ENCODE measurements at regions not wholly inside any gene's neighbourhood (a gene's known extent, or its start where the extent isn't known, plus 50 kb on each side); places are given as distances from the start of the nearest gene placed in this dataset.

DNA sequence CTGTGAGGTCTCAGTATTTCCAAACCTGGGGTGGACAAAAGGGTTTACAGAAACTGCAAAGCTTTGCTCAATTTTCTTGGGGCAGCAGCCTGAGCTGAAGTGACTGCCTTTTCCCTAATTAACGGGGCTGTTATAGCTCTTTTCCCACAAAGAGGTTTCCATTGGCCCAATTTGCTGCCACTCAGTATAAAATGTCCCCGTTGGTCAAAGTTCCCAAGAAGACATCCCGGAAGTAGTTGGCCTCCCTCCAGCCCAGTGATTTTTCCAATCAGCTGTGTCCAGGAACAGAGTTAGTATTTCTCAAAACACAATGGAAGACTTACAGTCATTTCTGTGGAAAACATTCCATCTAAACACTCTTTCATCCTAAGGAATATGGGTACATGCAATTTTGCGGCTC is 643.6 kb downstream of the ACTL7B start:
- DNase-seq, result no peak

DNA sequence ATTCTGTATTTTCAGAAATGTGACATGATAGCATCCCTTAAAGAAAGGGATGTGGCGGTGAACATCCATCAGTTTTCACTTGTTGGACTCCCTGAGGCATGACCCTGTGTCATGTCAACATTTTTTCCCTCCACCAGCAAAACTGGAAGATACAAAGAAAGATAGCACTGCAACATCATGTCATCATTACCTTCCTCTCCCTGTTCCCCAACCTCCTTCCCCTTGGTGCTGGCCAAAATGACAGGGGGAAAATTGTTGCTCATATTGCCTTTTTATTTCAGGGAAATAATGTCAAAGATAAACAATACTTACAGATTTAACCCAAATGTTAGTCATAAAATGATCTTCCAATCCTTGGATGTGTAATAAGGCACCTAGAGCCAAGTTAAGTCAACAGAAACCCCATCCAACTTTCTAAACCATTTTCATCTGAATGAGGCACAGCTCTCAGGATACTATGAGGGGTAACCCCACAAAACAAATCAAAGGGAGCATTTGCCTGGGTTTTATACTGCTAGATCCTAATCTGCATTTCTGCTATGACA is 644.3 kb downstream of the ACTL7B start:
- no peak for DNase-seq

DNA sequence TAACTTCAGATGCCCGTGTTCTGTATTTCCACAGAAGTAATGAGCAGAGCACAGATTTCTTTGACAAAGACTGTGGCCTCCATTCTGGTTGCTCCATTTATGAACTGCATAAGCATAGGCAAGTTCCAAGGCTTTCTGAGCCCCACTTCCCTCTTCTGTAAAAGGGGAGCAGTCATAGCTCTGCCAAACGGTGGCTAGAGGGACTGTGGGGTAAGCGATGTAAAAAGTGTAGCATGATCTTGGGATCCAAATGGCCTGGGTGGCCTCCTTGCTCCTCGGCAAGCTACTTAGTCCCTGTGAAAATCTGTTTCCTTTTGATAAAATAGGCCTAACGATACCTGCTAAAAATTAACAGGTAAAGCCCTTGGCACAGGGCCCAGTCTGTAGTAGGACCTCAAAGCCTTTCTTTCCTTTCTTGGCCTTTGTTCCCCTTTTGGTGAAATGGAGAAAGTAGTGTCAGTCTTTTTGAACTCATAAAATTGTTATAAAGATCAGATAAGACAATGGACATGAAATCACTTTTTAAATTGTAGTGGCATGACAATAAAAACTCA is 646.6 kb downstream of the ACTL7B start:
- DNase-seq, result no peak

DNA sequence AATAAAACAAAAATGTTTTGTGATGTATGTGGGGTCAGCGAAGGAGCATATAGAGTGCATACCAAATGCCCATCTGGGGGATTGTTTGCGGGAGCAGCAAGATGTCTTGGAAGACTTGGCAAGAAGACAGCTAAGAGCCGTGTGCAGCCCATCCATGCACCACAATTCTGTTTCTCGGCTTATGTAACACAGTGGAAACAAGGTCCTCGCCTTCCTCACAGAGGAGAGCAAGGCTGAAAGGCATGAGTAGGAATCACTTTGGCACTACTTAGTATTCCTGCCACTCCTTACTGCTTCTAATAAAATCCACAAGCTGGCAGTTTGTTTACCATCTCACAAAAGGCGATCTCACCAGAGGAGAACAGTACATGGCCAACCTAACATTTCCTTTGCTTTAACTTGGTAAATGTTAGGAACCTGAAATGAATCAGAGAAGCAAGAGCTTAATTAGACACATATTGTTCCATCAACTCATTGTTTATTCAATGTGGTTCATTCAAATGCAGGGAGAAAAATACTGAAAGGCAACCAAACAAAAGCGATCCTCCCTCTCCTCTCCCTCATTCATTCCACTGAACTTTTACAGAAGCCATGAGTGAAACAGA is 648.1 kb downstream of the ACTL7B start:
- no peak for DNase-seq

DNA sequence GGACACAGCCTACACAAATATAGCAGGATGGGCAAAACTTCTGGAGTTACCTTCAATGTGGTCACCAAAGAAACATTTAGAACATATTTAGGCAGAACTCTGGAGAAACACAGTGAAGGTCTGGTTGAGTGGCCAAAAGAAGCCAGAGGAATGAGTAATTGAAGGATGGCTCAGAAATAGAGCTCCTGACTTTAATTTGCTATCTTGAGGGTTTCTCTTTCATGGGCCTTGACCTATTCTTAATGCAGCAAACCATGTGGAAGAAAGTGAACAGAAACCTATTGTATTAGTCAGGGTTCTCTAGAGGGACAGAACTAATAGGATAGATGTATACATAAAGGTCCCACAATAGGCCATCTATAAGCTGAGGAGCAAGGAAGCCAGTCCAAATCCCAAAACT is 650.5 kb downstream of the ACTL7B start:
- no peak for DNase-seq

DNA sequence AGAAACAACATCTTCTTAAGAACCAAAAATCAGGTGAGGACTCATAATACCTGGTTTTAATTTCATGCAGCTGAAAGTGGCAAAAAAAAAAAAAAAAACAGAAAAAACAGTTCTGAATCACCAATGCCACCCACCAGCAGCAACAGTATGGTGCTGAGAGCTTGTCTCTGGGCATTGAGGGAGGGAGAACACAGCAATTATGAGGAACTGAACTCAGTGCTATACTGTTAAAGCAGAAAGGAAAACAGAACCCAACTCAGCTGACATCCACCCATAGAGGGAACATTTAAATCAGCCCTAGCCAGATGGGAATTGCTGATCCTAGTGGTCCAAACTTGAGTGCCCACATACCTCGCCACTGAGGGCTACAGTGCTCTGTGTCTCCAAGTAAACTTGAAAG is 657.9 kb downstream of the ACTL7B start:
- DNase-seq, result no peak

DNA sequence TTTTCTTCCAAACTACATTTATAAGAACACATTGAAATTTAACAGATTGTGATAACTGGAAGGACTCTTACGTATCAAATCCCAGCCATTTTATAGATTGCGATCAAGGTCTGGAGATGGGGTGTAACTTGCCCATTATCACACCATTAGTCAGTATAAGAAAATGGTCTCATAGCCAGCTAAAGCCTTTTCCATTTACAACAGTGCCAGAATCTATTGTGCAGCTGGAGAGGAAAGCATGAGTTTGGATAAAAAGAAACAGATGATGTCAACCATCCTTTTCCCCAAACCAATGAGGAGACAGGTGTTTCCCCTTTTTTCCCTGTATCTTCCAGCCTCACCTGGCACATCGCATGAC is 658.8 kb downstream of the ACTL7B start:
- no peak for DNase-seq

DNA sequence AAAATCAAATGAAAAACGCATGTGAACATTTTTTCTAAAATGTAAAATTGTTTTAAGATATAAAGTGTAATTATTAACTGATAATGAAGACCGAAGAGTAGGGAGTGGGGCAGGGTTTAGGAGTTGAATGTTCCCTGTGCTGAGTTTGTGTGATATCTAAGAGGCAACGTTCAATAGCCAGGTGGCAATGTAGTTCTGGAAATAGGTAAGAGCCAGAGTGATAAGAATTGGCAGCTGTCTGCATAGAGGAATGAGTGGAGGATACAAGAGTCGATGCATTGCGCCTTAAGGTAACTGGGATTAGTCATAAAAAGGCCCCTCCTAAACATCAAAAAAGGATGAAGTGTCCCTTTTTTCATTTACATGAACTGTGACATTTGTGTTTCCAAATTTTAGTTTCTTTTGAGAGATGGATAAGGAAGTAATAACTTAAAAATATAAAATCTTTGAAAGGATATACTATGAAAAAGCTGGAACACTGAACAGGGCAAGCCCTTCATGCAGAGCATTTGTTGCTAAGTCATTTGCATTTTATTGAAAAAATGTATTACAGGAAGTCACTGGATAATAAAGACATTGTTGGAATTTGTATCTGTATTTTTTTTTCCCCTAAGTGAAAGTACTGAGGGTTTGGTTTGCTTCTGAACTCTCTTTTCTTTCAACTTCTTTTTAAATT is 659.3 kb downstream of the ACTL7B start:
- DNase-seq, result no peak

DNA sequence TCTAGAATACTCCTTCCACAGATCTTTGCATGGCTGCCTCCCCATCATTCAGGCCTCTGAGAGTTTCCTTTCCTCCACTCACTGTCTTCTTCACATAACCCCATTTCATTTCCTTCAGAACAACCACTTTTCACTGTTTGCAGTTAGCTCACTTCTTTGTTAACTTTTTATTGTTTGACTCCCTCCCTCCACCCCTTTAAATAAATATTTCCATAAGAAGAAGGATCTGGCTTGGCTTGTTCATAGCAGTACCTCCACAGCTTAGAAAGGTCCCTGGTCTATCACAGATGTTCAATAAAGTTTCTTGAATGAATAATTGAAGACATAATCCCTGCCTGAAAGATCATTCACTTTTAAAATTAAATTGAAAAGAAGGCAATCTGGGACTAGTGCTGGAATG is 661.6 kb downstream of the ACTL7B start:
- DNase-seq, result no peak

DNA sequence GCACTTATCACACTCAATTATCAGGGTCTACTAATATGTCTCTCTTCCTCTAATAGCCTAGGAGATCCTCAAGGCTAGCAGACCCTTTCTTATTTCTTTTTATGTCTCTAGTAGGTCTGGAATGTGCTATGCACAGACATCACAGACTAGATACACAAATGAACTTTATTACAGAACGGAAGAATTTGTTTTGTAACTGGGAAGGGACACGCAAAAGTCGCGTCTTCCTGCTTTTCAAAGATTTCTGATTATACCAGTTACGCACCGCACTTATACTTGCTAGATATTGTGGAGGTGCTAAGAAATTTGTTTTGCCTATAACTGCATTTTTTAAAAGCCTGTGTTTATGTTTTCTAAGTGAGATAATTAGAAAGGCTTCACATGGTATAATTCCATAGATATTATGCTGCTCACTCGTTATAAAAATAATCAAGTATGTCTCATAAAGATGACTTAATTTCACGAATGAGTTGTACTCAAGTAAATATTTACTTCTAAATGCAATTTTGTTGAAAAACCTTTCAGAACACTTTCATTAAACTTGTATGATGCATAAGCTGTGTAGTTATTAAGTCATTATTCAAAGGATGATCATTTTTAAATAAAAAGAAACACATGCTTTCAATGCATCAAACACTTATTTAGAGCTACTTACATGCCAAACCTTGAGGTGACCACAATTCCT is 662.6 kb downstream of the ACTL7B start:
- DNase-seq, result no peak

DNA sequence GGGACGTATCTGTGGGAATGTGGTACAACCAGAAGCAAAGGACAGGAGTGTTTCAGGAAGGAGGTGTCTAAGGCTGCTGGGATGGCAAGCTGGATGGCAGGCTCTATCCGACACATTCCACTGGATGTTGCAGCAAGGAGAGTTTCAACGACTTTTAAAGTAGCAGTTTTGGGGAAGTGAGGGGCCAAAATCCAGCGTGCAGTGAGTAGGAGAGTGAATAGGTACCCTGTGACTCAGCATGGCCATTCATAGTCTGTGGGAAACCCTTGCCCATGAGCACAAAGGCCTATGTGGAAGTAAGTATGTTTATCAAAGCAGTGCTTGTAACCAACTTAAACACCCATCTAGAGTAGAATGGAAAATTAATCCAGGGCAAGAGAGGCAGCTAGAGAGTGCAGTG is 664.7 kb downstream of the ACTL7B start:
- DNase-seq, result no peak

DNA sequence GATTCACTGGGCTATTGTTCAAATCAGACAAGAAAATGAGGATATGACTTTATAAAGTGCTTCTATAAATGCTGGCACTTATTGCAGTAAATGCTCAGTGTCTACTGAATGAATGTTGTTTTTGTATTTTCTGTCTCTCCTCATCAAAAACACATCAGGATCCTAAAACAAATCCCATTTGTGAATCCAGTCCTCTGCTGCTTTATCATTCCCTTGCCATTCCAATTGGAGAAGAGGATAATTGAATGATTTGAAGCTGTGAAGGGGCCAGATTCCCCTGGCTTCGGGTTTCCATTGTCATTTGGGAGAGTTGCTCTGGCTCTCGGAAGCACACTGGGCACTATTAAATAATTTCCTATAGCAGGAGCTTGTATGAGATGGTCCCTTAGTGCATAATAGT is 666.8 kb downstream of the ACTL7B start:
- DNase-seq, result no peak

DNA sequence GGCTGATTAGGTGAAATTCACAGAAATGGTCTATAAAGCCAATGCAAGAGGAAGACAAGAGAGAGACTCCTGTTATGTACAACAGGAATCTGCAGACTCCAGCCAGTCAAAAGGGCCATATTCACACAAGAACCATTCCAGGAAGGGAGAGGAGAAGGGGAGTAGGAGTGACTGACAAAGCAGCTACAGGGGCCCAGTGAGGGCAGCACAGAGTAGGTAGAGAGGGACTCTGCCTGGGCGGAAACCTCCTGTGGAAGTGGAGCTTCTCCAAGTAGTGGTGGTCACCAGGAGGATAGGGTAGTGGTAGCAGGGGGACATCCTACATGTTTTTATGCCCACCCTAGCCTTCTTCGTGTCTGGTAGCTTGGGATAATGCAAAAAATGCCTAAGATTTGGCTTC is 667.3 kb downstream of the ACTL7B start:
- no peak for DNase-seq

DNA sequence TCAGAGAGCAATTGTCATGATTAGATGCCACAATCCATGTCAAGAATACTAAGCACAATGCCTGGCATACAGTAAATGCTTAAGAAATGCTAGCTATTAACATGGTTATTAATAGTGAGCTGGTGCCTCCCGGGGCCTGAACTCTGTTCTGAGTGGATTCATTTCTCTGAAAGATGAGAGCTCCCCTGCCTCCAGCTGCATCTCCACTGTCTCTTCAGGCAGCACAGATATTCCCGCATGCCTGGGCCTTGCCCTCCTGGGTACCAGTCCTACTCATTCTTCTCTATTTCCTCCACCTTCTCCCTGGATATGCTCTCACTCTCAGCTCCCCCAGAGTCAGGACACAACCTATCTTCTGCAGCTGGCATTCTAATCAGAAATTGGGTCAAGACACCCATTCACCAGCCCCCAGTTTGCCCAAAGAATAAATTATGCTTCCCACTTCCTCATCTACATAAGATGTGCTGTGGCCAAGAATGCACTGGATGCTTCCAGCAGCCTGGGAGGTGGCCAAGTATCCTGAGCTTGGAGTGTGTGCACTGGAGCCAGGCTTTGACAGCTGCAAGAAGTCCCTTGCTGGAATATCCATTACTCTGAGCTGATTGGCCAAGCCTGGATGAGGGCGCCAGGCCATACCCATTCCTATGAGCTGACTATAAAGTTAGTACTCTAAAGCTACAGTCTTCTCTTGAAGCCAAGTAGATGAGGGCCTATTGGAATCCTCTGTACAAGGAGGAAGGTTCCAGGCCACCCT is 669.0 kb downstream of the ACTL7B start:
- no peak for DNase-seq

DNA sequence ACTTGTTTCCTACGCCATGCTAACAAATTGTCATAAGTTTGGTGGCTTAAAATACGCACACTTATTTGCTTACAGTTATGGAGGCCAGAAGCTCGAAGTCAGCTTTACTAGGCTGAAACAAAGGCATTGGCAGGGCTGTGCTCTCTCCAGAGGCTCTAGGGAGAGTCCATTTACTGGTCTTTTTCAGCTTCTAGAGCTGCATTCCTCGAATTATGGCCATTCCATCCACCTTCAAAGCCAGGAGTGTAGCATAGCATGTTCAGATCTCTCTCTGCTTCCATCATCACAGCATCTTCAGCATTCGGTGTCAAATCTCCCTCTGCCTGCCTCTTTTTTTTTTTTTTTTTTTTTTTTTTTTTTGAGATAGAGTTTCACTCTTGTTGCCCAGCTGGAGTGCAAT is 670.2 kb downstream of the ACTL7B start:
- no peak for DNase-seq

DNA sequence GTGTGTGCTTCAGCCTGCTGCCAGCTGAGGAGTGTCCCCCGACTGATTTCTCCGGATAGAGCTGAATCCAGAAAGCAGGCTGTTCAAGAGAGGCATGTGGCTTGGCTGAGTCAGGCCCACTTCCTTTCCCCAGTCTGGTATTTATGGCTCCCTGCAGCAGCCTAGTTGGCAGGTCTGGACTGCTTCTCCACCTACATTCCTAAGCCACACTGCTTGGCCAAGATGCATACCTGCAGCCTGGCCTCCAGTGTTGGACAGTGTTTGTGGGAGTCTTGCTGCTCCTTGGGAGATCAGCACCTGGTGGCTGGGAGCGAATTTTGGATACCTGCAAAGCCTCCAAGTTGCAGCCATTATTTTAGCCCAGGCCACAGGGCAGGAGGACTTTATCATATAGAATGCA is 670.8 kb downstream of the ACTL7B start:
- no peak for DNase-seq

DNA sequence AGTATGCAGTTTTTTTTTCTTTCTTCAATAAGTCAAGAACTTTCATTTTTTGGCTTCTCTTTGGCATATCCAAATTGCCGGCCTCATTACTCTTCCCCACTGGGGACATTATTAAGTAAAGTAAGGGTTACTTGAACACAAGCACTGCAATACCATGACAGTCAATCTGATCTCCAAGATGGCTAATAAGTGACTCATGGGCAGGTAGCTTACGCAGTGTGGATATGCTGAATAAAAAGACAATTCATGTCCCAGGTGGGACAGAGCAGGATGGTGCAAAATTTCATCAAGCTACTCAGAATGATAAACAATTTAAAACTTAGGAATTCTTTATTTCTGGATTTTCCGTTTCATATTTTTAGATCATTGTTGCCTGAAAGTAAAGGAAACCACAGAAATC is 671.8 kb downstream of the ACTL7B start:
- no peak for DNase-seq

DNA sequence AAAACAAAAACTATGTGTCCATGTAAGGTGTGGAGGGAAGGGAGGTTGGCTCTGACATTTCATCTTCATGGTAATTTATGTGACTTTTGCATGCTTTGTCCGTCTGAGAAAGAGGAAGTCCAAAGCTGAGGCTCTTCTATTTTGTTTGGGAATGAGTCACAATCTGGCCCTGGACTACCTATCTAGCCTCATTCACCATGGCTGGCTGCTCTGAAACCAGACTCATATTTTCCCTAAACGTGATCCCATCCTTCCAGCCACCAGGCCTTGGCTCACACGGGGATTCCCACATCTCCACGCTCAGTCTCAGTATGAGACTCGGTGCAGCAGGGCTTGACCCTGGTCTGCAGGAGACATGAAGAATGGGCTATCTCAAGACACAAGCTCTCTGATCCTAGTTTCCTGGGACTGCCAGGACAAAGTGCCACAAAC is 672.8 kb downstream of the ACTL7B start:
- DNase-seq, result no peak

DNA sequence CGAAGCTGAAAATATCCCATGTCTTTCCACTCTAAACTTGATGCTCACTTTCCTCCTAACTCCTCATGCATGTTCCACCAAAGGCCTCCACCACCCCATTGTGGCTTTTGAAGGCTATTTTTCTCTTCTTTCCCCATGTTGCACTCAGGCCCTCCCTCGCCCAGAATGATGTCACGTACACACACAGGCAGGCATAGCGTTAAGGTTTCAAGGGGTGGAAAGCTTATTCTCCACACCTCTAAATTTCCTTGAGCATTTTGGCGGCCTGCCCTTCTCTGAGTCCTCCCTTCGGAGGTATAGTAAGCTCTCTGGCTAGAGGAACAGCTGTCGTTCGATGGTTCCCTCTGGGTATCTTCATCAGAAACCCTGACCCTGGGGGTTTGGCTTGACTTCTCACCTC is 673.5 kb downstream of the ACTL7B start:
- no peak for DNase-seq

DNA sequence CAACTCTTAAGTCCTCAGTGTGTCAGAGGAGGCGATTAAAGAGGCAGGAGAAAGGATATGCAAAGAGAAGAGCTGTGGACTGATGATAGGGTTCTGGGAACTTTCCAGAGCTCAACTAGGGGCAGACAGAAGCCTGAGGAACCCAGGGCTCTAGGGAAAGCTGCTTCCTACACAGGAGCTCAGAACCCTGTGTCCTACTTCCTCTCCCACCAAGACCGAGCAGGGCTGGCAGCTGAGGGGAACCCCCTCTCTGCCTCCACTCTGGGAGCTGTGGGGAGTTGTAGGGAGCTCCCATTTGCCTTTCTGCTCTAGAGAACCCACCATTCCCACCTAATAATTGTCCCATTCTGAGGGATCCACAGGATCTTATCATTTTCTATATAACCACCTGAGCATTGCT is 674.3 kb downstream of the ACTL7B start:
- no peak for DNase-seq

DNA sequence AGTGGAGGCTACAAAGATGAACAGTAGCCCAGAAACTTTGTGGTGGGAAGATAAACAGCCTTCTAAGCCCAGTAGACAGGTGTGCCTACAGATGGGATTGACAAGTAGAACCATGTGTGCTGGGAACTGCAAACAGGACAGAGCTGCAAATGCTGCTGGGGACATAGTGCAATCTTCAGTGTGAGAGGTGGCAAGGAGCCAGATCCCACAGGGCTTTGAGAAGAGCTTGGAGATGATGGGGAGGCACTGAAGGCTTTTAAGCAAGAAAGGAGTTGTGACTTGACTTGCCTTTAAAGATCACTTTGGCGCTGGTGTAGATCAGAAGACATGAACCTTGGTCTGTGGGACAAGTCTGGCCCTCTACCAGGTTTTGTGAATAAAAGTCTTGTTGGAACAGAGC is 675.2 kb downstream of the ACTL7B start:
- DNase-seq, result no peak

DNA sequence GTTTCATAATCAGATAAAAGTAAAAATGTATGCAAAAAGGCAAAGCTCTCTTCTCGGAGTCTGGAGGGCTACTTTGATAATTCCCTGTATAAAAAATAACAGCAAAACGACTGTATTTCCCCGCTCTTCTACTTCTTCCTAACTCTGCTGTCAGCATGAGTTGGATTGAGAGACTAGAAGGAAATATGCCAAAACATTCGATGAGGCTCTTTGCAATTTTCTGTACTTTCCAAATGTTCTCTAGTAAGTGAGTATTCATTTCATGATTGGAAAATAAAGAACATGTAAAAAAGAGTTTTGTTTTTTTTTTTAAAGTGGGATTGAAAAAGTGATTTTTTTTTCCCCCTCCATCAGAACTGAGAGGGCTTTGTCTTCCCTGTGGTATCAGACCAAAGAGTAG is 677.5 kb downstream of the ACTL7B start:
- no peak for DNase-seq

DNA sequence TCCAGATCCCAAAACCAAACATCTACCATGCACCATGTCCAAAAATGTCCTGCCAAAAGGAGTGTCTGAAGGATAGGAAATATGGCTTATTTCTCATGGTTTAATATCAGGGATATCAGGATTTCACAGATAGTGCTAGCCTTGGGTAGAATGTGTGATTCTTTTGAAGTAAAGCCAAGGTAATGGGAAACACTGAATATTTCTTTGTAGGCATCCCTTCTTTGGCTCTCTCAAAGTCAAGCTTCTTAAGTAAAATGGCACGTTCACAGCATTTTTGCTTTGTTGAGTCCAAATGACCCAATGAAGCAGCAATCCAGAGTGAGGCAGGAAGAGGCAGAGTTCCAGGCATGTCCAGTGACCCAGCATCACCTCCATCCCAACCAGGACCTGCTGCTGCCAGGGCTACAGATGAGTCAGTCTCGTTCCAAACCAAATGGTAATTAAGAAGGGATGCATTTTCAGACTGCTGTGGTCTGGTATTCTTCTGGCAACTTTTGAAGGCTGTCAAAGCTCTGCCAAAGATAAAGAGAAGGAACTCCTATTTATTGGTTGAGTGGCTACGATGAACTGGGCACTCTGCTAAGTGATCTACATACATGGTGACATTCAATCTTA is 678.8 kb upstream of the KLF4 start:
- no peak for DNase-seq
